CD4-positive, alpha-beta T cell treated with Interleukin-2 at 100 ng/mL for 4 hours (primary cell): ENCODE measurements at regions not wholly inside any gene's neighbourhood (a gene's known extent, or its start where the extent isn't known, plus 50 kb on each side); places are given as distances from the start of the nearest gene placed in this dataset.
A peak's percentile ranks its signal among the peaks of the same experiment; 100 is the strongest.

Experiments
- DNase-seq: peaks from one replicate; pipeline ENCODE4 v3.0.0-alpha.2; 2020; ENCODE audit warnings: low spot score

DNA sequence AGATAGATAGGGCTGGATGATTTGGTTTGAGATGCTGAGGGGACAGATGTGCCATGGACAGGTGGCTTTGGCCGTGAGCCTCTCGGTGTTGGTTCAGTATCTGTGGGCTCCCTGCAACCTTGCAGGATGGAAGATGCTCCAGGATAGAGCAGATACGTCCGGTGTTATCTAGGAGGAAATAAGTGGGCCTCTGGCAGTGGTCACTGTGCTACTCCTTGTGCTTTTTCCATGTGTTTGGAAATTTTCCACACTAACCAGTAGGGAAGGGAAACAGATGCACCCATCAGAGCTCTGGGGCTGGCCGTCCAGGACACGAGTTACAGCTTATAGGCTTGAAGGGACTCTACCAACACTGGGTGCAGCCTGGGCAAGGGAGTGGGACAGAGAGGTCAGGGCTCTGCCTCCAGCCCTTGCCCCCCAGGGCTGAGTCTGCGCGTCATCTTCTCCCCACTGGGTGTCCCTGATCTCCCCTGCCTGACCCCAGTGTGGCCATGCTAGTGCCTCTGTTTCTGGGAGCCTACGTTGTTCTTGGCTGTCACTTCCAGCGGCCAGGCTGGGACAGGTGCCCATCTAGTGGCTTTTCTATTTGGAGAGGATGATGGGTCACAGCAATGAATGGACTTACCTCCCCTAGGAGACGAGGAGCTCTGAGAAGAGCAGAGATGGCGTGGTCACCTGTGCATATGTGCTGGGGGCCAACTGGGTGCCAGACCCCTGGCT lies 166.9 kb downstream of the SEC14L1 start:
- no peak for DNase-seq

DNA sequence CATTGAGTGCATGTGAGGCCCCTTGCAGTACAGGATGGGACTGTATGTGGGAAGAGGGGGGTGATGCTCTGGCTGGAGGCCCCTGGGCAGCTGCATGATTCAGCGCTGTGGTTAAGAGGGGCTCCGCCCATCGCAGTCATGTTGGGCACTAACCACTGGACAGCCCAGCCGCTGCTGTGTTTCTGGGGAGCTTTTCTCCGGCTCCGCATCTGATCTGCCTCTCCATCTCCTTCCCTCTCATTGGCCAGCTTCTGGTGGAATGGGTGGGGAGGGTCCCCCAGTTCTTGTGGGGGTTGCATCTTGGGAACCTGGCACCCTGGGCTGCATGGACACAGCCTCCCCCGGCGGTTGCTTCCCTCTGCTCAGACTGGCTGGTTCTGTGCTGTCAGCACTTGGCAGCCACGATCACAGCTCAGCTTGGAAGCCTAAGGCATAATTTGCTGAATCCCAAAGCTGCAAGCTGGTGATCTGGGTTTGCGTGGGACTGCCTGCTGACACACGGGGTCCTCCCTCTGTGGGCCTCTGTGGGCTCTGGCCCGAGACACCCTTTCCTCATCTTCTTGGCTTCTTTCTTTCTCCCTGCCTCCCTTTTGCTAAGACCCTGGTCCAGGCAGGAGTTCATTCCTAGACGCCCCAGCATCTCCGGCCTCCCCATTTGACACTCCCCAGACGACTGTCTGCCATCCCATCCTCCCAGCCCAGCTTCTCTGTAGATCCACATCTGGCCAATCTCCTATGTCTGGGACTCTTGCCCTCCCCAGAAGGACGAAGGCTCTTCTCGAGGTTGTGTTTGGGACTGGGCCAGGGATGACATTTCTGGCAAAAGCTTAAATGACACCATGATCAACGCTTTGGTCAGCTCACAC lies 168.3 kb downstream of the SEC14L1 start:
- no peak for DNase-seq

GRCh38 chr17:77310336-77310735 lies 169.6 kb downstream of the SEC14L1 start:
- no peak for DNase-seq

GRCh38 chr17:77311371-77311981 lies 170.7 kb downstream of the SEC14L1 start:
- no peak for DNase-seq

- DNase-seq = no peak
Measured at GRCh38 chr17:77312061-77312701, 171.4 kb downstream of the SEC14L1 start.

- no peak for DNase-seq
Measured at GRCh38 chr17:77312786-77313599, 172.2 kb downstream of the SEC14L1 start.

DNA sequence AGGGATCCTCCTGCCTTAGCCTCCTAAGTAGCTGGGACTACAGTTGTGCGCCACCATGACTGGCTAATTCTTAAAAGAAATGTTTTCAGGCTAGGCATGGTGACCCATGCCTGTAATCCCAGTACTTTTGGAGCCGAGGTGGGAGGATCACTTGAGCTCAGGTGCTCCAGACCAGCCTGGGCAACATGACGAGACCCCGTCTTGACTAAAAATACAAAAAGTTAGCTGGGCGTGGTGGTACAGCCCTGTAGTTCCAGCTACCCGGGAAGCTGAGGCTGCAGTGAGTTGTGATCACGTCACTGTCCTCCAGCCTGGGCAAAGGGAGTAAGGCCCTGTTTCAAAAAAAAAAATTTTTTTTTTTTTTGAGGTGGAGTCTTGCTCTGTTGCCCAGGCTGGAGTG lies 173.1 kb downstream of the SEC14L1 start:
- DNase-seq = no peak

- no peak for DNase-seq
Measured at GRCh38 chr17:77314601-77315000, 173.8 kb downstream of the SEC14L1 start.

DNA sequence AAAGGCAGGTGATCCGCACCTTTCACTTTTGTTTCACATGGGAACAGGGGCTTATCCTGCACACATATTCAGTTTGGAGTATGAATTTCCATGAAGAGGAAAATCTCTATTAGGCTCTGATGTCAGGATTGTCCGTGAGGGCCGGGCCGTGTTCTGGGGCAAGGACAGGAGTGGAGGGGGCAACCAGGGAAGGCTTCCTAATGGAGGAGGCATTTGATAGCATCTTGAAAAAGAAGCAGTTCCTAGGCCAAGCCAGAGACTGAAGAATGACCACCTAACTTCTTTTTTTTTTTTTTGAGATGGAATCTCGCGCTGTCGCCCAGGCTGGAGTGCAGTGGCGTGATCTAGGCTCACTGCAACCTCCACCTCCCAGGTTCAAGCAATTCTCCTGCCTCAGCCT lies 174.2 kb downstream of the SEC14L1 start:
- no peak for DNase-seq

GRCh38 chr17:77315551-77316190 lies 174.9 kb downstream of the SEC14L1 start:
- DNase-seq = no peak

- DNase-seq = no peak
Measured at GRCh38 chr17:77316191-77316641, 175.4 kb downstream of the SEC14L1 start.

DNA sequence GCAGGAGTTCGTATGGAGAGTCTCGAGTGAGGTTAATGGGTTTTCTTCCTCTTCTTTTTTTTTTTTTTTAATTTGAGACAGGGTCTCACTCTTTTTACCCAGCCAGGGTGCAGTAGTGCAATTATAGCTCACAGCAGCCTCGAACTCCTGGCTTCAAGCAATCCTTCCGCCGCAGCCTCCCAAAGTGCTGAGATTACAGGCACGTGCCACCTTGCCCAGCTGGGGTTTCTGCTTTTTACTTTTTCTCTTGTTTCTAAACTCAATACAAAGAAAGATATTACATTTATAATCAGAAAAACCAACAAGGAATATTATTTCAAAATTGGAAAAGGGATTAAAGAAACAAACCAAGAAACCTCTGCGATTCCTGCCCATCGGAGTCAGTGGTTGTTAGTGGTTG lies 175.9 kb downstream of the SEC14L1 start:
- DNase-seq = no peak

- no peak for DNase-seq
Measured at GRCh38 chr17:77317091-77317750, 176.5 kb downstream of the SEC14L1 start.

GRCh38 chr17:77318021-77318420 lies 177.3 kb downstream of the SEC14L1 start:
- DNase-seq = no peak

DNA sequence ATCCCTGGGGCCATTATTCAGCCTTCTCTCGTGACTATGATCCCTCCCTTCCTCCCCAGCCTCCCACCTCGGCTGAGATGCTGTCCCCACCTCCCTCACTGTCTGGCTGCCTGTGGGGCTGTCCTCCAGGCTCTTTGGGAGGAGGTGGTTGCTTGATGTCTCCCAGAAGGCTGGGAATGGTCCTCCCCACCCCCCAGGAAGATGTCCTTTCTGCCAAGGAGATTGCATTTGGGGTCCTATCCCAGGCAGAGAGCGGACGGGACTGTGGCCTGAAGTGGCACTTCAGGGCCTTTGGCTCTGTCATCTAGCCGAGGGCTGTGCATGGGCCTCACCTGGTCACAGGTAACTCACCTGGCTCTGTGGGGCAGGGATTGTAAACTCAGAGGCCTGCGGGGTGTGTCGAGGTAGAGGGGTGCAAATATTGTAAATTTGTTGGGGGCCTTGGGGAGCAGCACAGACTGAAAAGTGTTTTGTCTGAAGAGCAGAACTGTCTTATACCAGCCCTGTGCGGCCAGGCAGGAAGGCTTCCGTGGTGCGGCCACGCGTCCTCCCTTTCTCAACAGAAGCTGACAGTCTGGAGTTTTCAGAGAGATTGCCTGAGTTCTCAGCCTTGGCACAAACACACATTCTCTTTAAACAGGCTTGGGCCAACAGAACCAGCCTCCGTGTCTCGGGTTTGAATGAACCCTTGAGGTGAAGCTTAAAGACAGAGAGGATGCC lies 177.9 kb downstream of the SEC14L1 start:
- no peak for DNase-seq

DNA sequence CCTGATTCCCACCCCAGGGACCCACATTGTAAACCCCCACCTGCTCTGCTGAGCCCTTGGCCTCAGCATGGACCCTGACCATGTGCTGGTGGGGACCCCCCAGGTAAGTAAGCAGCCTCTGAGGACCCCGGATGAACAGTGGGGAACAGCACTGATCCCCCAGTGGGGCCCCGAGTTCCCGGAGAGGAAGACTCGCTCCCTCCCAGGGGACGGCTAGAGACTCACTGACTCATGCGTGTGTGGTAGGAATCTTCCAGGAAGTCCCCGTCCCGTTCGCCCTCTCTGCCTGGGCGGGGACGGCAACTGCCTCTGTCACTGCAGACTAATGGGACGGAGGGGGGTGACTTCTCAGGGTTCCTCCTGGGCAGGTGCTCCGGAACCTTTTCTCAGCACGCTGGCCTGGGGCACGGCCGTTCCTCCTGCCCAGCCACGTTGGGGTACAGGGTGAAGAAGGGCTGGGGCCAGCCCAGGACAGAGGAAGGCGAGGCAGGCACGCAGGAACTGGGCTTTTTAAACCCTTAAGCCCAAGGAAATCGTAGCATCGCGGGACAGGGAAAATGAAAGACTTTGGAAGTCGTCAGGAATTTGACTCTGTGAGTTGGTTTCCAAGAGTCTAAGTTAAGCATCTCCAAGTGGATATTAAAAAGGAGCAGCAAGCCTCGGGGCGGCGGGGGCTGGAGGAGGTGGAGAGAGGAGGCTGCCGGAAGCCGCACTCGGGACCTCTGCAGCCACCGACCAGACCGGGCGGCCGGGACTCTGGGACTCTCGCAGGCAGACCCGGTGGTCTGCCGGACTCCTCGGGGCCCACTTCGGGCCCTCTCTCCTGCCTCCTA lies 178.7 kb downstream of the SEC14L1 start:
- DNase-seq = peak; percentile 73

DNA sequence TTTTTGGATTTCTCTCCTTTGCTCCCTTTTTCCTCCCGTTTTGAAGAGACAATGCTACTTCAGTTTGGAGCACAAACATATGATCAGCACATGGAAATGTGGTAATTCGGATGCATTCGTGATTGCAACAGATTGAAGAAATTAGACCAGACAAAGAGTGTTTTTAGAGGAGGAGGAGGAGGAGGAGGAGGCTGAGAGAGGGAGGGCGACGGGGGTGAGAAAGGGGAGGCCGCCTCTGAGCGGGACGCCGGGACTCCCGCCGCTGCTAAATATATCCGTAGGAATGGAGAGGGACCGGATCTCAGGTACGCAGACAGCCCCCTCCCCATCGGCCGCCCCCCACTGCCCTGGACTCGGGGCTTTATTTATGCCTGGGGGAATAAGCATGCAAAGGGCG lies 179.3 kb downstream of the SEC14L1 start:
- DNase-seq = no peak

DNA sequence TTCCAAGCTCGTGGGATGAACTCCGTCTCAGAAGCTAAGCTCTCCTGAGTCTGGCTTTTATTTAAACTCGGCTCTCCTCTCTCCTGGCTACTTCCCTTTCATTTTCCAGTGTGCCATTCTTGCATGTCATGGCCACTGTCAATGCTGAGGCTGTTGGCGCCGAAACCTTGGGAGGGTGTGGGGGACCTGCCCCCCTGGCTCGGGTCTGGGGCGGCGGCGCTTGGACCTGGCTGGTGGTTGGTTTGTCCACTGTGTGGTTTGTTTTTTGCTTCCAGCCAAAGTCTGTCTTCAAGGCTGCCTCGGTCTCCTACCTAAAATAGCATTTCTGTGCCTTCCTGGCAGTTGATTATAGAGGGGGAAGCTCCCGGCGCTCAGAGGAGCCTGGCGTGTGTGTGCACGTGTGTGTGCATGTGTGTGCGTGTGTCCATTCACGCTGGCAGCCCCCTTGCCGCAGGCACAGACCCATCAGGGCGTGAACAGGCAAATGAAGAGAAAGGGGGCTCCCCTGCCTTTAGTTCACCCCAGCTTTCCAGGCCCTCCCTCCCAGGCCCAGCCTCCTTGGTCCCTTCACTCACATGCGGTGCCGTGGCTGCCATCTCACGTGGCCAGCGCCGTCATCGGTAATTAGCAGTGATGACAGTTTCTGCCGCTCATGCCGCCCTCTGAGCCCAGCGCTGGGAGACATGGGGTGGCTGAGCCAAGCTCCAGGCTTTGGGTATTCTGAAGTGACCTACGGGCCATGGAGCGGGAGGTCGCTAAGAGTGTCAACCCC lies 179.9 kb downstream of the SEC14L1 start:
- DNase-seq = no peak
